SW480 (cell line): ENCODE measurements at regions not wholly inside any gene's neighbourhood (a gene's known extent, or its start where the extent isn't known, plus 50 kb on each side); places are given as distances from the start of the nearest gene placed in this dataset.

Experiments
- DNase-seq: peaks from one replicate; pipeline ENCODE4 v3.0.0-alpha.2; 2016; ENCODE audit warnings: low spot score

GRCh38 chr12:105956662-105957457 lies 181.9 kb downstream of the NUAK1 start:
- DNase-seq: no peak

- no peak for DNase-seq
Measured at GRCh38 chr12:105960319-105961083, 178.3 kb downstream of the NUAK1 start.

GRCh38 chr12:105961821-105962671 lies 176.7 kb downstream of the NUAK1 start:
- DNase-seq: no peak

GRCh38 chr12:105967038-105967776 lies 171.5 kb downstream of the NUAK1 start:
- DNase-seq: no peak

GRCh38 chr12:105968025-105968424 lies 170.7 kb downstream of the NUAK1 start:
- DNase-seq: no peak

GRCh38 chr12:105970885-105971284 lies 167.9 kb downstream of the NUAK1 start:
- DNase-seq: no peak

- DNase-seq: no peak
Measured at GRCh38 chr12:105974738-105975137, 164.0 kb downstream of the NUAK1 start.

GRCh38 chr12:105975351-105975750 lies 163.4 kb downstream of the NUAK1 start:
- no peak for DNase-seq

GRCh38 chr12:105977236-105977635 lies 161.5 kb downstream of the NUAK1 start:
- DNase-seq: no peak

GRCh38 chr12:105977652-105978051 lies 161.1 kb downstream of the NUAK1 start:
- DNase-seq: no peak

GRCh38 chr12:105978276-105978675 lies 160.5 kb downstream of the NUAK1 start:
- DNase-seq: no peak

- DNase-seq: no peak
Measured at GRCh38 chr12:105978686-105979085, 160.1 kb downstream of the NUAK1 start.

- no peak for DNase-seq
Measured at GRCh38 chr12:105980085-105980484, 158.7 kb downstream of the NUAK1 start.

GRCh38 chr12:105980533-105980932 lies 158.2 kb downstream of the NUAK1 start:
- DNase-seq: no peak

- DNase-seq: no peak
Measured at GRCh38 chr12:105982022-105982421, 156.7 kb downstream of the NUAK1 start.

GRCh38 chr12:105983622-105984320 lies 155.0 kb downstream of the NUAK1 start:
- peak; percentile 17 for DNase-seq

- no peak for DNase-seq
Measured at GRCh38 chr12:105985383-105985782, 153.4 kb downstream of the NUAK1 start.

GRCh38 chr12:105986779-105987684 lies 151.7 kb downstream of the NUAK1 start:
- no peak for DNase-seq

- DNase-seq: no peak
Measured at GRCh38 chr12:105987685-105988035, 151.1 kb downstream of the NUAK1 start.
